ENCODE measurements at regions not wholly inside any gene's neighbourhood (a gene's known extent, or its start where the extent isn't known, plus 50 kb on each side); places are given as distances from the start of the nearest gene placed in this dataset.
A peak's percentile ranks its signal among the peaks of the same experiment; 100 is the strongest.
"Not testable (repeated sequence)": the region's sequence is repeated elsewhere in the genome, so short reads cannot be mapped to it uniquely, and the experiment has no call there.

GRCh38 chr10:118805146-118805545 is 50.4 kb upstream of the CACUL1 start:
- DNase-seq (ENCODE audit: low read depth in 2 of 2), result no peak

- no peak for DNase-seq (ENCODE audit: low read depth in 2 of 2)
These were observed 52.9 kb upstream of the CACUL1 start for GRCh38 chr10:118807512-118808305.

- no peak for DNase-seq (ENCODE audit: low read depth in 2 of 2)
These were observed 54.0 kb upstream of the CACUL1 start for GRCh38 chr10:118808601-118809356.

GRCh38 chr10:118809357-118810220 is 54.8 kb upstream of the CACUL1 start:
- DNase-seq (ENCODE audit: low read depth in 2 of 2), result no peak

GRCh38 chr10:118810796-118811505 is 56.2 kb upstream of the CACUL1 start:
- no peak for DNase-seq (ENCODE audit: low read depth in 2 of 2)

GRCh38 chr10:118811675-118812392 is 57.1 kb upstream of the CACUL1 start:
- DNase-seq (ENCODE audit: low read depth in 2 of 2), result no peak

- DNase-seq (ENCODE audit: low read depth in 2 of 2), result no peak
These were observed 57.6 kb upstream of the CACUL1 start for GRCh38 chr10:118812393-118812740.

GRCh38 chr10:118813001-118813400 is 58.2 kb upstream of the CACUL1 start:
- DNase-seq (ENCODE audit: low read depth in 2 of 2), result not testable (repeated sequence)

GRCh38 chr10:118816471-118817168 is 61.9 kb upstream of the CACUL1 start:
- no peak for DNase-seq (ENCODE audit: low read depth in 2 of 2)

GRCh38 chr10:118817328-118818068 is 62.7 kb upstream of the CACUL1 start:
- no peak for DNase-seq (ENCODE audit: low read depth in 2 of 2)

- DNase-seq (ENCODE audit: low read depth in 2 of 2), result no peak
These were observed 64.0 kb upstream of the CACUL1 start for GRCh38 chr10:118818621-118819221.

GRCh38 chr10:118820326-118821116 is 65.8 kb upstream of the CACUL1 start:
- no peak for DNase-seq (ENCODE audit: low read depth in 2 of 2)

GRCh38 chr10:118823256-118823907 is 68.6 kb upstream of the CACUL1 start:
- no peak for DNase-seq (ENCODE audit: low read depth in 2 of 2)

- no peak for DNase-seq (ENCODE audit: low read depth in 2 of 2)
These were observed 72.3 kb upstream of the CACUL1 start for GRCh38 chr10:118827053-118827452.

GRCh38 chr10:118827466-118828155 is 72.8 kb upstream of the CACUL1 start:
- no peak for DNase-seq (ENCODE audit: low read depth in 2 of 2)

- DNase-seq (ENCODE audit: low read depth in 2 of 2), result peak; percentile 55 to 56
These were observed 77.5 kb upstream of the CACUL1 start for GRCh38 chr10:118832241-118832651.

GRCh38 chr10:118834370-118834769 is 79.6 kb upstream of the CACUL1 start:
- not testable (repeated sequence) for DNase-seq (ENCODE audit: low read depth in 2 of 2)
